NT2/D1 (cell line): ENCODE measurements at regions not wholly inside any gene's neighbourhood (a gene's known extent, or its start where the extent isn't known, plus 50 kb on each side); places are given as distances from the start of the nearest gene placed in this dataset.

ENCODE experiments used
- YY1 ChIP-seq: IDR thresholded peaks from 2 replicates; pipeline ENCODE4 v1.6.1; 2011; ENCODE audit not compliant: insufficient read length, insufficient read depth
- ZNF274 ChIP-seq: IDR thresholded peaks from 2 replicates; pipeline ENCODE4 v1.6.1; 2011; ENCODE audit warnings: mild to moderate bottlenecking, low read depth, low read length

DNA sequence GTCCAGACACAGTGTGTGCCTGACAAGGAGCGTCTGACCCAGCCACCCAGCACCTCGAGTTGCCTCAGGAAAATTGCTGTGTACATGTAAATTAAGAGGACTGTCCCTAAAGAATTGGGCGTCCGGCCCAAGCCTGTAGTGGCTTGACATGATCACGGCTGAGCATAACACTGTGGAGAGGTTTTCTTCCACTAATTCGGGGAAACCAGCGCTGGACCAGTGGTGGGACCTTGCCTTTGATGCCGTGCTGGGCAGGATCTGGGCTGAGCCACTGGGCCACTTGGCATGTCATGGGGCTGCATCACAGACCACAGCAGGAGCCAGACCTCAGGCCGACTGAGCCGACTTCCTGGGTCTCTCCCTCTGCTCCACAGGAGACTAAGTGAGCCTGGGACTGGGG lies 282.5 kb downstream of the GLRX3 start:
- TF ChIP-seq YY1 (no peak), ZNF274 (no peak)
